NCI-H526 (cell line): ENCODE measurements at regions not wholly inside any gene's neighbourhood (a gene's known extent, or its start where the extent isn't known, plus 50 kb on each side); places are given as distances from the start of the nearest gene placed in this dataset.

Experiments used
- DNase-seq, 2 experiments: peaks; one replicate each; lab custom pipeline; 2025; lab: John Stamatoyannopoulos, UW

- DNase-seq = no peak
Observed at GRCh38 chr2:204228169-204228886, 291.8 kb downstream of the ICOS start.

DNA sequence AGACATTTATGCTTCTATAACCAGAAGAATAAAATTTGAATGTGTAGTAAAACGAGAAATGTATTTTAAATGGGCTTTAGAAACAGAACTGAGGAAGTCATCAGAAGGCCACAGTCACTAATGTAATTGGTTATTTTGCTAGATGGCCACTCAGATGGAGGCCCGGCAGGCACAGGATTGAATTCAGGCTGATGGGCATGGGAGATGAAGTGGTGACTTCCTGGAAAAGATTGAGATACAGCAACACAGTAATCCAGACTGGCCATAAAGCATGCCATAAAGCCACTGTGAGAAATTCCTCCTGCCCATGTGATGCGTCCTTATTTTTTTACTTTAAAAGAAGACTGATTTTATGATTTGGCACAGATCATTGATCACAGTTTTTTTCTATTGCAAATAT lies 297.7 kb downstream of the ICOS start:
- peak in 1 of 2 experiments; percentile 23 for DNase-seq

- DNase-seq = no peak
Observed at GRCh38 chr2:204234879-204235278, 298.3 kb downstream of the ICOS start.

DNA sequence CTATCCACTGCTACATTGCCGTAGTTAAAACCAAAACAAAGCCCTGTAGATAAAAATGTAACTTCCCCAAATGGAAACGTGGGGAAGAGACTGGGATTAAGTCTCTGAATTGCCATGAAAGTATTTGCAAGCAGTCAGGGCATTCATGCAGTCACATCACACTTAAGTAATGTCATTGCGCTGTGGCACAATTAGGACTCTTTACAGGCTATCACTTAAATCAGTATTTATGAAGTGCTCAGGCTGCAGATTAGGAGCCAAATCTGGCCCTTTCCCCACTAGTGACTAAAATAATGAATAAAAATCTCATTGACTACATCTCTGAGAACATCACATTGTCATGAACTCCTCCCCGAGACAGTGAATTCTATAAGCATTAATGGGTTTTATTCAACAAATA lies 300.9 kb downstream of the ICOS start:
- no peak for DNase-seq

DNA sequence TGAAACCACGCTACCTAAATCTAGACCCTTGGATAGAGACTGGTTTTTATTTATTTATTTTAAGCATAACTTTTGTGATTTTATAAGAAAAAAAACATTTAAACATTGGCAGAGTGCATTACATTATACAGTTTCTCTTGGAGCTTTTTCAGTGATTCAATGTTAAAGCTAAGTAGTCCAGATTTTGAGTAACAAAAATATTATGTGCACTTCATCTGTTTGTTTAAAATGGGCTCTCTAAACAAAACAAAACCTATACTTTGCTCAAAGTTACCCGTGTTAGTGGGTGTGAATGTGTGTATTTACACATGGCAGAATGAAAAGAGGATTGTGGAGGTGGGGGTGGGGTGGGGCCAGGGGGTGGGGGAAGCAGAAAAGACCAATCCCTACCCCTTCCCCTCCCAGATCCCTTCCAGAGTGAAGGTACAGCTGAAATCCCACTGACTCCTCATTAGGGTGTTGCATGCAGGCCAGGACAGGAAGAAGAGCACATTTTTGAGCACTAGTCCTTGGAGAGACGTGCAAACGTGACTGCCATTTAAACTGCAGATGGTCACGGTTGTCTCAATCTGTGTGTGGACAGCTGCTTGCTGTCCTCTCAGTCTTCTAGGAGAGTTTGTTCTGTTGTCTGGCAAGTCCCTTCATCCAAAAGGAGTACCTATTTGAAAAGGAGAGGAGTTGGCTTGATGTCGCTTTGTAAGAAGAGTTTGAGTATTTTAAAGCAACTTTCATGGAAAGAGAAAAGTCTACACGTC lies 303.0 kb downstream of the ICOS start:
- no peak for DNase-seq

GRCh38 chr2:204240961-204241360 lies 304.3 kb upstream of the PARD3B start:
- no peak for DNase-seq

DNA sequence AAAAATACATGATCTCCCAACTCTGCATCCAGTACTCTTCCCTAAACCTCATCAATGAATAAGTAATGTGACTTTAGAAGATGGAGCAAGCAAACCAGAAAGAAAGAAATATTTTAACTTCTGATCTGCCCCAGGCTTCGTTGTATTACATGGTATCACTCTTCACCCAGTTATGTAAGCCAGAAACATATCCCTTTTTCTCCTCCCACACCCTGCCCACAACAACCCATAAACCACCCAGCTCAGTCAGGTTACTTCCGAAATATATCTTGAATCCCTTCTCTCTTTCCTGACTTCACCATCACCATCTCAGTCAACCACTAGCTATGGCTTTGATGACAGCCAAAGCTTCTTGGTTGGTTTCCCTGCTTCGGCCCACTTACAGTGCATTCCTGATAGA lies 295.8 kb upstream of the PARD3B start:
- no peak for DNase-seq

GRCh38 chr2:204250692-204251091 lies 294.6 kb upstream of the PARD3B start:
- no peak for DNase-seq

- no peak for DNase-seq
Observed at GRCh38 chr2:204251158-204251997, 293.9 kb upstream of the PARD3B start.

- DNase-seq = no peak
Observed at GRCh38 chr2:204251998-204252376, 293.3 kb upstream of the PARD3B start.

DNA sequence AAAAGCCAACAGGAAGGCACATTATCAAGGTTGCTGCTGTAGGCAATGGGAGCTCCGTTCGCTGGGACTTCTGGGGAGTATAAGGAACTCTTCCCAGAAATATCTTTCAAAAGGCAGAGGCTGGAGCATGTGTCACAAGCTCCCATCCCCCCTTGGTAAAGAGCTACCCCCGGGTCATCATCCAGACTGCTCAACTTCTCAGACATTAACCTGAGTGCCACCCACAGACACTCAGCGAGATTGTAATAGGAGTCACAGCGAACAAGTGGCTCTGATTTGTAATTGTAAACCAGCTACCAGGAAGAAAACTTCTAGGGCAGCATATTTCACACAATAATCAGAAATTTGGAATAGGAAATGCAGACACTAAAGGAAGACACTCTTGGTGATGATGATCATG lies 290.2 kb upstream of the PARD3B start:
- DNase-seq = no peak

DNA sequence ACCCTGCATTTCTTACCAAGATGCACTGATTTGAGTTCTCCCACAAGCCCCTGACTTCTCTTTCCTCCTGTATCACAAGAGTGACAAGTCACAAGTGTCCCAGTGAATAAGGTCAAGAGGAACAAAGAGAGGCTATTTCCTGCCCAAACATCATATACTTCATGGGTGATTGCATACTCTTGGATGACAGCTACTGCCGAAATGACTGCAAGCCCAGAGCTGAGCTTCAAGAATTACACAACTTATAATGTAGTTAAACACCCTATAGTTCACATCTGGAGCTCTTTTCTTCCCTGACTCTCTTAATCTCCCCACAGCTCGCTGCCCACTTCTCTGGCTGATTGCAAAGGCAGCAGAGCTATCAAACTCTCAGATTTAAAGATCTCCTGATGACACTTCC lies 289.7 kb upstream of the PARD3B start:
- no peak for DNase-seq

- DNase-seq = no peak
Observed at GRCh38 chr2:204257781-204258180, 287.5 kb upstream of the PARD3B start.

DNA sequence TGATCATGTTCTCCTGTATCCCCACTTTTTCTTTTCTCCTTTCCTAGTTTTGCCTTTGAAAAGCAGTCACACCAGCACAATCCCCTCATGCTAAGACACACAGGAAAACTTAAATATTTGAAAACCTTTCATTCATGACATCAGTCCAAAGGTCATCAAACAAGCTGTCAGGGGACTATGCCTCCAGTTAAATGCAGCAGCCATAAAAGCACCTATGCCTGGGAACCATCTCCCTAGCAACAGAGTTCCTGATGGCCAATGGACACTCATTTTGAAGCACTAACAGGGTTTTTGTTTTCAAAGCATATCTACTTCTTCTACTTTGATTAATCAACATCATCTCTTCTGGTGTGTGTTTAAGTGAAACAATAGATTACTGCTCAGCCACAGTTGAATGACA lies 286.4 kb upstream of the PARD3B start:
- DNase-seq = peak; percentile 51 to 53

DNA sequence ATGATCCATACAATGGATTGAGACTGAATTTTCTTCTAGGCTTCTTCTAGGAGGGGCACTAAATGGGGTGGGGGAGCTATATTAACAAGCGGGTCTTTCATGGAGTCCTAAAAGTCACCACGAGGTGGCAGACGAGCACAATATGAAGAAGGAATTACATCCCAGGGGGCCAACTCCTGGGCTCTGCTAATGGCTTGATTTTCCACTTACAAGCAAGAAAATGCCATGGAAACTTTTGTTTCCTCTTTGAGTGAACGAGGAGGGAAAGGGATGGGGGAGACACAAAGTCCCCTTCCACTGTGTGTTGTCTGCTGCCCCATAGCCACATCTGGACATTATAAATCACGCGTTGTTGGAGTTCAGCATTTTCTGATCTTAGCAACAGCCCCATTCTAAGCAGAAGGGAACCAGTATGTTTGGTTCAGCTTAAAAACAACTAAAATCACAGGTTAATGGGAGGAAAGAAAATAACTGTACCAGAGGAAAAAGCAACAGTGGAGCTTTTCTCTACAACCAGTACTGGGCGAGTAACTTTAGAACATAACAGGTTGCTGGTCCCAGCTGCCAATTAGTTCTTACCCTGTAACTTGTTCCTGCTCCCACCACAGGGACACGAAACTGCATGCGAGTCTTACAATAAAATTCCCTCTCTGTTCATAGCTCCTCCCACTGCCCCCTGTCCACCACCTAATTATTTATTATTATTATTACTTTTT lies 285.0 kb upstream of the PARD3B start:
- peak; percentile 47 to 83 for DNase-seq

GRCh38 chr2:204260901-204261300 lies 284.4 kb upstream of the PARD3B start:
- DNase-seq = no peak

- DNase-seq = no peak
Observed at GRCh38 chr2:204261846-204262245, 283.4 kb upstream of the PARD3B start.

DNA sequence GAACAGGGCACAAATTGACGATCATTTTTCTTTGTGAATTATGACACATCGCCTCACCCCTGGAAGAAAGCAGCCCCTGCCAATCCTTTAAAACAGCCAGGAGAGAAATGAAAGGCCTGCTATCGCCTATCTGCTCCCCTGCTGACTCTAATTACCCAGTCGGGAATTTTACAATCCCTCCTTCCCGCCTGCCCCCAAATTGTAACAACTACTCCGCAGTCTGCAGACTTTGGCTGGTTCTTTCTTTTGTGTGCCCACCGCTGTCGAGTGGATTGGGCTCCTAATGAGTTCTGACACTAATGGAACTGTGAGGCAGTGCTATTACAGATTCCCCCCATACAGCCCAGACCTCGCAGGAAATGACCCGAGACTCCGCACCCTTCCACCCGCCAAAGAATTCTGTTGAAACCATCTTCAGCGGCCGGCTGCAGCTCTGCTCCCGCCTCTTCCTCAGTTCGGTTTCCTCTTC lies 281.2 kb upstream of the PARD3B start:
- DNase-seq = no peak

DNA sequence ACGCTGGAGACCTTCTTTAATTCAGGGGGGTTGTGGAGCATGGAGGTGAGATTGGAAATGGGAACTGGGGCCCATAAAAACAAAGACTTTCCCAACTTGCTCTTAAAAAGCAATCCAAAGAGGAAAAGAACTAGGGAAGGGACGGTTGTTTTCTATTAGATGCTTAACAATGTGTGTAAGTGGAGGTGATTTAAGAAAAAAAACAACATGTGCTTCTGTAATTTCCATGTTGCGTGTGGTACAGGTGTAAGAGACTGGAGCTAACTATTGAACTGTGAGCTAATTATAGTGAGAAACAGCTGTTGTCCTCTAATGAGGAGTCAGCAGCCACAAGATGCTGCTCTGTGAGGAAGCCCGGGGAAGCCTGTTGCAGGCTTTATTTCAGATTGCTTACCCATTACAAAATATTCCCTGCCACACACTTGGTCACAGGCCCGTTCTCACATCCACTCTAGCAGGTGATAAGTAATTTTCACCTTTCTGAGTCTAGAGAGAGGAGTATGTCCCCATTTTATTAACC lies 280.6 kb upstream of the PARD3B start:
- DNase-seq = no peak

- no peak for DNase-seq
Observed at GRCh38 chr2:204265681-204266181, 279.5 kb upstream of the PARD3B start.

DNA sequence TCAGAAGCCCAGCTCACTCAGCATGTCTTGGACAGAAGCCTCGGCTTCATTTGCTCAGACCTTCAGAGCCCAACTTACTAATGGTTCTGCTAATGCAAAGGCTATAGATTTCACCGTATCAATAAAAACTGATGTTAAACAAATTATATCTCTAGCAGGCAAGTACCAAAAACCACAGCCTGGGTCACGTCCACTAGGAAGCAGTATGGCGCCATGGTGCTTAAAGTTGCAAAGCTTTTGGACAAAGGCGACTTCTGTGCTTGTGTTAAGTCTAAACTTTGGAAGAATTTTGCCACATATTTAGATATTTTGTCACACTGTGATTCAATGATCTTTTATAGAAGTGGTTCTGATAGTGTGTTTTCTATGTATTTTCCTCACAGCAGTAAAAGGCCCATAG lies 276.8 kb upstream of the PARD3B start:
- no peak for DNase-seq

- DNase-seq = no peak
Observed at GRCh38 chr2:204268971-204269370, 276.3 kb upstream of the PARD3B start.
